PC-9 (cell line): ENCODE measurements at regions not wholly inside any gene's neighbourhood (a gene's known extent, or its start where the extent isn't known, plus 50 kb on each side); places are given as distances from the start of the nearest gene placed in this dataset.

ENCODE experiments used
- CTCF ChIP-seq: fragments of 200-600 bp; sonication (generic); conservative IDR thresholded peaks from 2 replicates; pipeline ENCODE4 v1.6.1; 2017; ENCODE audit warnings: mixed run types, antibody characterized with exemption, mild to moderate bottlenecking, moderate library complexity
- EZH2 ChIP-seq: fragments of 200-600 bp; sonication (generic); IDR thresholded peaks from 2 replicates; pipeline ENCODE4 v1.8.0; 2017; ENCODE audit warnings: antibody characterized with exemption, low read depth

GRCh38 chr3:180188512-180189309, 152.0 kb upstream of the PEX5L start:
- TF ChIP-seq CTCF (no peak), EZH2 (no peak)
